ENCODE measurements at regions not wholly inside any gene's neighbourhood (a gene's known extent, or its start where the extent isn't known, plus 50 kb on each side); places are given as distances from the start of the nearest gene placed in this dataset.

- ATAC-seq (ENCODE audit: low FRiP score) (no peak), DNase-seq (ENCODE audit: low spot score) (no peak)
- no peak for TF ChIP-seq CTCF (IDR thresholded peaks at IDR 0.05)
Observed at GRCh38 chr1:5189384-5189783, 535.0 kb downstream of the AJAP1 start.

GRCh38 chr1:5165762-5166161 lies 511.4 kb downstream of the AJAP1 start:
- no peak for TF ChIP-seq CTCF (IDR thresholded peaks at IDR 0.05)
- DNase-seq (ENCODE audit: low spot score) (no peak), ATAC-seq (ENCODE audit: low FRiP score) (no peak)

- no peak for TF ChIP-seq CTCF (IDR thresholded peaks at IDR 0.05)
- ATAC-seq (ENCODE audit: low FRiP score) (no peak), DNase-seq (ENCODE audit: low spot score) (no peak)
Observed at GRCh38 chr1:5164158-5164557, 509.7 kb downstream of the AJAP1 start.

GRCh38 chr1:5161372-5161771 lies 507.0 kb downstream of the AJAP1 start:
- DNase-seq (ENCODE audit: low spot score) (no peak), ATAC-seq (ENCODE audit: low FRiP score) (no peak)
- no peak for TF ChIP-seq CTCF (IDR thresholded peaks at IDR 0.05)

GRCh38 chr1:5157175-5157574 lies 502.8 kb downstream of the AJAP1 start:
- TF ChIP-seq CTCF (IDR thresholded peaks at IDR 0.05), result no peak
- ATAC-seq (ENCODE audit: low FRiP score), result no peak
- no peak for DNase-seq (ENCODE audit: low spot score)

- no peak for DNase-seq (ENCODE audit: low spot score)
- TF ChIP-seq CTCF (IDR thresholded peaks at IDR 0.05), result no peak
- no peak for ATAC-seq (ENCODE audit: low FRiP score)
Observed at GRCh38 chr1:5156416-5157120, 502.2 kb downstream of the AJAP1 start.

GRCh38 chr1:5151511-5151910 lies 497.1 kb downstream of the AJAP1 start:
- no peak for TF ChIP-seq CTCF (IDR thresholded peaks at IDR 0.05)
- no peak for ATAC-seq (ENCODE audit: low FRiP score)
- DNase-seq (ENCODE audit: low spot score), result no peak

Data from omental fat pad (tissue), 3 donors.